Fibroblast of pulmonary artery (primary cell): ENCODE measurements at regions not wholly inside any gene's neighbourhood (a gene's known extent, or its start where the extent isn't known, plus 50 kb on each side); places are given as distances from the start of the nearest gene placed in this dataset.

Experiments used
- DNase-seq: peaks from one replicate; pipeline ENCODE4 v3.0.0-alpha.2; 2010; ENCODE audit warnings: low read depth
- H3K4me3 ChIP-seq: replicated peaks from 2 replicates; pipeline ENCODE4 v1.5.1; 2011; ENCODE audit warnings: low read depth, mild to moderate bottlenecking, control low read depth, low read length, moderate library complexity
- TF ChIP-seq, protein P1 (sequence below): IDR thresholded peaks from 2 replicates; pipeline ENCODE4 v1.5.1; 2011; ENCODE audit warnings: mild to moderate bottlenecking, control low read depth, low read length, inconsistent platforms; ENCODE audit errors: missing control alignments

DNA sequence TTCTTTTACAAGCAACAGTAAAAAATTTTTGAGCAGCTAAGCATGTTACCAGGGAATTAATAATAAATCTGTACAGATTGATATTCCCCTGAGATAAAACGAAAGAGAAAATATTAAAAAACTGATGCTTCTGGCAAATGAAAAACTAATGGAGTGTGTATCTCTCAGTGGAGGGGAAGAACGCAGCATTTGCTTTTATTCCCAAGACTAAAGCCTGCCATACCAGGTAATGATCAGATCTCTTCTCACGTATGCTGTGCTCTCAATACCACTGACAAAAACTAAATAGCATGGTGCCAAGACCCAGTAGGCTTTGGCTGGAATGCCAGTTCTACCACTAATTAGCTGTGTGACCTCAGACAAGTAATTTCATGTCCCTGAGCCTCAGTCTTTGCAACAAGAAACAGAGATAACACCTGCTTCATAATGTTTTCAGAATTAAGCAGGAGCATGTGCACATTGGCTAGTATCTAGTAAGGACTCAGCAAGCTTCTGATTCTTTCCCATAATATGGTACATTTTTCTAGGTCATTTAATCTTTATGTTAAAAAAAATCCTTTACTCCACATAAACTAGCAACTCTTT lies 179.6 kb downstream of the CENPC start:
- H3K4me3 ChIP-seq, result no peak overlapping the region
- DNase-seq, result no peak
- TF ChIP-seq, protein P1, sequence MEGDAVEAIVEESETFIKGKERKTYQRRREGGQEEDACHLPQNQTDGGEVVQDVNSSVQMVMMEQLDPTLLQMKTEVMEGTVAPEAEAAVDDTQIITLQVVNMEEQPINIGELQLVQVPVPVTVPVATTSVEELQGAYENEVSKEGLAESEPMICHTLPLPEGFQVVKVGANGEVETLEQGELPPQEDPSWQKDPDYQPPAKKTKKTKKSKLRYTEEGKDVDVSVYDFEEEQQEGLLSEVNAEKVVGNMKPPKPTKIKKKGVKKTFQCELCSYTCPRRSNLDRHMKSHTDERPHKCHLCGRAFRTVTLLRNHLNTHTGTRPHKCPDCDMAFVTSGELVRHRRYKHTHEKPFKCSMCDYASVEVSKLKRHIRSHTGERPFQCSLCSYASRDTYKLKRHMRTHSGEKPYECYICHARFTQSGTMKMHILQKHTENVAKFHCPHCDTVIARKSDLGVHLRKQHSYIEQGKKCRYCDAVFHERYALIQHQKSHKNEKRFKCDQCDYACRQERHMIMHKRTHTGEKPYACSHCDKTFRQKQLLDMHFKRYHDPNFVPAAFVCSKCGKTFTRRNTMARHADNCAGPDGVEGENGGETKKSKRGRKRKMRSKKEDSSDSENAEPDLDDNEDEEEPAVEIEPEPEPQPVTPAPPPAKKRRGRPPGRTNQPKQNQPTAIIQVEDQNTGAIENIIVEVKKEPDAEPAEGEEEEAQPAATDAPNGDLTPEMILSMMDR, result no peak

GRCh38 chr4:67355806-67356205 lies 189.5 kb downstream of the CENPC start:
- TF ChIP-seq, protein P1, result no peak
- no peak overlapping the region for H3K4me3 ChIP-seq
- no peak for DNase-seq

- TF ChIP-seq, protein P1, result no peak
- no peak overlapping the region for H3K4me3 ChIP-seq
- no peak for DNase-seq
These were observed 198.6 kb downstream of the CENPC start for GRCh38 chr4:67346654-67347053.

DNA sequence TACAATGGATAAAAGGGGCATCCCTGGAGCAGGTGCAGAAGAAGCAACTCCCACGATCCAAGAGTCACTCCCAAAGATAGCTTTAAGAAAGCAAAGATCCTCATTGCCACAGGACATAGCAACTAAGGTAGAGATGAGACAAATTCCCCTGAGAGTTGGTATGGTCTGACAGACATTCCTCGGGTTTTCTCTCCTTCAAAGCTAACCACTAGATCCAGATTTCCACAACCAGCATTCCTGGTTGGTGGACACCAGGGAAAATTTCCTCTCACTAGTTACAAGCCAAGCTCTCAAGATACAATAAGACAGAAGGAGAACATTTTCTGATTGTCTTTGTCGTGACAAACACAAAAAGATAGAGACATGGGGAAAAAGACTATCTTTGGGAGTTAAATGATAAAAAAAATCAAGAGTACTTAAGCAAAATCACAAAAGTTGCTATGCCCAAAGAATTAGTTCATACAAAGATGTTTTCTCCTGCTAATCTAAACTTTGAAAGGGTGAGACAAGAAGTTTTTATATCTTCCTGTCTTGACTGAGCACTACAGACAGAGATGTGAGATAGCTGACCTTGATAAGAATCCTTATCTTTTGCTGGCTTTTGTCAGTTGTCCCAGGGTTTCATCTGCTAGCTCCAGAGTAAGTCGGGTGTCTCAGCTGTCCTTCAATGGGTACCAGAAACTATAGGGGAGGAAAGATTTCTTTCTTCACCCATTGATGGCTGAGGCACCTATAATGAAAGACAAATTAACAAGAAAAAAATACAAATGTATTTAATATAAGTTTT lies 200.5 kb downstream of the CENPC start:
- DNase-seq, result no peak
- no peak overlapping the region for H3K4me3 ChIP-seq
- TF ChIP-seq, protein P1, result no peak

DNA sequence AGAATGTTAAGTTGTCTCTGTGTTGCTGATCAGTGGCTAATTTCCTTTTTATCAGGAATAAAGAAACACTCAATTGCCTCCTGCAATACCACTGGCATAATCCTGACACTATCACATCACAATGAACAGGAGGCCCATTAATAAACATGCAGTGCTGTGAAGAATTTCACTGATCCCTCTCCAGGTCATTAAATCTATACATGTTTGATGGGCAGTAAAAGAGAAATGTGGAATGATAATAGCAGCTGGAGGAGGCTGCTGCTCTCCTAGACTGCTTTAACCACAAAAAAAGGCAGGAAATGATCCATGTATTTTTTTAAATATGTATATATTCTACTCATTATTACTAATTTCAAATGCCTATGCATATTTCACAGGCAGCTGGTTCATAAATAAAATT lies 202.1 kb downstream of the CENPC start:
- TF ChIP-seq, protein P1, result no peak
- DNase-seq, result no peak
- no peak overlapping the region for H3K4me3 ChIP-seq

DNA sequence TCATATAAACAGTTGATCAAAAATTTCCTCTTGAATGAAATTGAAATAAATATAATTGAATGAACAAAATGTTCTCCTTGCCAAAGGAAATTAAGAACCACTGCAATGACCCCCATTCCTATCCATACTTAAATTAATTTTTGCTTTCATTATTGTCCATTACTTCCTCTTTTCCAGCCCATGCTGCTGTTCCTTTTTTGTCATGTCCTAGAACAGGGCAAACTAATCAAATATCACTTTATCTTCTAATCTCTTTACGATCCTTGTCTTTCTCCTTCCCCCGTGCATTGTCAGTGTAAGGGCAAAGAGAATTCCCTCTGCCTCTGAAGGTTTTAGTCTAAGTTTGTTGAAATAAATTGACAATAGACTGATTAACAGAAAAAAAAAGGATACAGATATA lies 203.0 kb downstream of the CENPC start:
- TF ChIP-seq, protein P1, result no peak
- H3K4me3 ChIP-seq, result no peak overlapping the region
- DNase-seq, result no peak
